A673 (cell line): ENCODE measurements at regions not wholly inside any gene's neighbourhood (a gene's known extent, or its start where the extent isn't known, plus 50 kb on each side); places are given as distances from the start of the nearest gene placed in this dataset.

Source experiments
- CTCF ChIP-seq: fragments of 300-800, 200-600 bp; sonication (generic); conservative IDR thresholded peaks from 2 replicates; pipeline ENCODE4 v1.5.1; 2017; ENCODE audit warnings: low read depth, mild to moderate bottlenecking, antibody characterized with exemption, low read length, moderate library complexity, mixed read lengths
- EZH2 ChIP-seq: fragments of 200-600 bp; sonication (generic); IDR thresholded peaks from 2 replicates; pipeline ENCODE4 v1.6.1; 2017; ENCODE audit warnings: borderline replicate concordance, low read depth, mild to moderate bottlenecking, mixed read lengths, antibody characterized with exemption, low read length; ENCODE audit not compliant: poor library complexity, severe bottlenecking

- no peak for TF ChIP-seq CTCF
- no peak for TF ChIP-seq EZH2
These were observed 183.7 kb downstream of the VRK1 start for GRCh38 chr14:96980835-96981234.
